ENCODE measurements at regions not wholly inside any gene's neighbourhood (a gene's known extent, or its start where the extent isn't known, plus 50 kb on each side); places are given as distances from the start of the nearest gene placed in this dataset.
A peak's percentile ranks its signal among the peaks of the same experiment; 100 is the strongest.

- no peak for TF ChIP-seq ZBTB44 (CRISPR knock-in tag; IDR thresholded peaks at IDR 0.05)
- TF ChIP-seq RBM39 (IDR thresholded peaks at IDR 0.05; ENCODE audit: low read depth, low read length, poor library complexity, severe bottlenecking): no peak
- TF ChIP-seq, protein P1, sequence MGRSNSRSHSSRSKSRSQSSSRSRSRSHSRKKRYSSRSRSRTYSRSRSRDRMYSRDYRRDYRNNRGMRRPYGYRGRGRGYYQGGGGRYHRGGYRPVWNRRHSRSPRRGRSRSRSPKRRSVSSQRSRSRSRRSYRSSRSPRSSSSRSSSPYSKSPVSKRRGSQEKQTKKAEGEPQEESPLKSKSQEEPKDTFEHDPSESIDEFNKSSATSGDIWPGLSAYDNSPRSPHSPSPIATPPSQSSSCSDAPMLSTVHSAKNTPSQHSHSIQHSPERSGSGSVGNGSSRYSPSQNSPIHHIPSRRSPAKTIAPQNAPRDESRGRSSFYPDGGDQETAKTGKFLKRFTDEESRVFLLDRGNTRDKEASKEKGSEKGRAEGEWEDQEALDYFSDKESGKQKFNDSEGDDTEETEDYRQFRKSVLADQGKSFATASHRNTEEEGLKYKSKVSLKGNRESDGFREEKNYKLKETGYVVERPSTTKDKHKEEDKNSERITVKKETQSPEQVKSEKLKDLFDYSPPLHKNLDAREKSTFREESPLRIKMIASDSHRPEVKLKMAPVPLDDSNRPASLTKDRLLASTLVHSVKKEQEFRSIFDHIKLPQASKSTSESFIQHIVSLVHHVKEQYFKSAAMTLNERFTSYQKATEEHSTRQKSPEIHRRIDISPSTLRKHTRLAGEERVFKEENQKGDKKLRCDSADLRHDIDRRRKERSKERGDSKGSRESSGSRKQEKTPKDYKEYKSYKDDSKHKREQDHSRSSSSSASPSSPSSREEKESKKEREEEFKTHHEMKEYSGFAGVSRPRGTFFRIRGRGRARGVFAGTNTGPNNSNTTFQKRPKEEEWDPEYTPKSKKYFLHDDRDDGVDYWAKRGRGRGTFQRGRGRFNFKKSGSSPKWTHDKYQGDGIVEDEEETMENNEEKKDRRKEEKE (IDR thresholded peaks at IDR 0.05): no peak
- TF ChIP-seq ZFP62 (CRISPR knock-in tag; IDR thresholded peaks at IDR 0.05): no peak
- no peak for TF ChIP-seq ZNF709 (CRISPR knock-in tag; IDR thresholded peaks at IDR 0.05)
- TF ChIP-seq ZNF18 (CRISPR knock-in tag; IDR thresholded peaks at IDR 0.05; ENCODE audit: insufficient replicate concordance): no peak
- TF ChIP-seq ZNF776 (CRISPR knock-in tag; IDR thresholded peaks at IDR 0.05): no peak
- TF ChIP-seq ZNF780A (CRISPR knock-in tag; IDR thresholded peaks at IDR 0.05): no peak
- no peak for TF ChIP-seq PRDM10 (CRISPR knock-in tag; IDR thresholded peaks at IDR 0.05; ENCODE audit: low read depth)
- TF ChIP-seq ZBTB7B (CRISPR knock-in tag; IDR thresholded peaks at IDR 0.05): no peak
- TF ChIP-seq, protein P2, sequence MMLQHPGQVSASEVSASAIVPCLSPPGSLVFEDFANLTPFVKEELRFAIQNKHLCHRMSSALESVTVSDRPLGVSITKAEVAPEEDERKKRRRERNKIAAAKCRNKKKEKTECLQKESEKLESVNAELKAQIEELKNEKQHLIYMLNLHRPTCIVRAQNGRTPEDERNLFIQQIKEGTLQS (CRISPR knock-in tag; IDR thresholded peaks at IDR 0.05): no peak
- no peak for TF ChIP-seq ZNF251 (CRISPR knock-in tag; IDR thresholded peaks at IDR 0.05)
- peak; percentile 22; the same call in 1 of the 2 replicates for TF ChIP-seq FOXP4 (CRISPR knock-in tag; IDR thresholded peaks at IDR 0.05)
- TF ChIP-seq DPF2 (CRISPR knock-in tag; IDR thresholded peaks at IDR 0.05; ENCODE audit: borderline replicate concordance, low read depth): 0 out of 2 replicates have a peak, but pooled peaks have one; percentile 41
These were observed 120.4 kb upstream of the CPEB4 start (continued) for GRCh38 chr5:173767574-173768266.

All from HepG2 (cell line).